Pancreas (tissue), 10 donors: ENCODE measurements at regions not wholly inside any gene's neighbourhood (a gene's known extent, or its start where the extent isn't known, plus 50 kb on each side); places are given as distances from the start of the nearest gene placed in this dataset.

ENCODE experiments used
- ATAC-seq, 4 donors: fragments of 200-7000 bp; cut with Tn5 transposase; one replicate each; pipeline versions ENCODE4 v1.8.0 to v1.9.1; 2020; ENCODE audit warnings: mild to moderate bottlenecking in 4 of 4, moderate library complexity in 4 of 4
- DNase-seq, 6 donors: peaks; one replicate each; pipeline ENCODE4 v3.0.0-alpha.2; 2020
- FAIRE-seq: peaks from 2 replicates; lab custom pipeline; 2012; peaks lifted over from hg19 to GRCh38; lab: Jason Lieb, UNC
- H3K27ac ChIP-seq, 4 donors: fragments of 200-600 bp; sonication (generic); 1 replicate in 3 of 4; 2 replicates in 1 of 4; pipeline versions ENCODE4 v1.5.0 to v1.8.0; 2020
- H3K27me3 ChIP-seq, 4 donors: fragments of 200-600 bp; one replicate each; pipeline ENCODE4 v1.8.0; 2021
- H3K36me3 ChIP-seq, 3 donors: fragments of 200-600 bp; sonication (generic) in 1 of 3; one replicate each; pipeline versions ENCODE4 v1.5.0 to v1.8.0; 2020 to 2021
- H3K4me1 ChIP-seq, 3 donors: fragments of 200-600 bp; one replicate each; pipeline ENCODE4 v1.8.0; 2021
- H3K4me3 ChIP-seq, 4 donors: fragments of 200-600 bp; sonication (generic) in 2 of 4; one replicate each; pipeline versions ENCODE4 v1.5.0 to v1.8.0; 2020 to 2021
- H3K9me3 ChIP-seq, 4 donors: fragments of 200-600 bp; one replicate each; pipeline ENCODE4 v1.8.0; 2021
- WGBS, 2 donors: extraction: QIAGEN DNeasy Blood & Tissue Kit; methylation state at CpG; one replicate each; pipeline ENCODE4 v1.1.7; 2013; 5-methylcytosine and 5-hydroxymethylcytosine counted together
- intact Hi-C, 3 donors: fragments of 100-400 bp; cut with DNase I; formaldehyde crosslinking; loops; one replicate each; pipeline versions ENCODE4 v1.11.1 to v1.14.2; 2022
- TF ChIP-seq, protein P1 (sequence below), 4 donors: fragments of 200-600 bp; sonication (generic) in 3 of 4; IDR thresholded peaks; one replicate each; pipeline versions ENCODE4 v1.5.0 to v1.8.0; 2021; ENCODE audit warnings: antibody characterized with exemption in 4 of 4
- donor health status: healthy with polysubstance abuse.
- donor health status: DM: no; HTN: no; CAD: no; lungs with moderate emphysema.
- donor health status: DM: no; HTN: no; CAD: no.
- donor health status: control.
- donor health status: control.
- donor health status: Bipolar disorder and iron deficiency.
- donor health status: DM: yes; HTN: yes; CAD: no.
- donor health status: DM: no; HTN: no; CAD: no.
- donor health status: DM: no; HTN: no; CAD: no.
- donor health status: DM: yes; HTN: yes; CAD: no.

DNA sequence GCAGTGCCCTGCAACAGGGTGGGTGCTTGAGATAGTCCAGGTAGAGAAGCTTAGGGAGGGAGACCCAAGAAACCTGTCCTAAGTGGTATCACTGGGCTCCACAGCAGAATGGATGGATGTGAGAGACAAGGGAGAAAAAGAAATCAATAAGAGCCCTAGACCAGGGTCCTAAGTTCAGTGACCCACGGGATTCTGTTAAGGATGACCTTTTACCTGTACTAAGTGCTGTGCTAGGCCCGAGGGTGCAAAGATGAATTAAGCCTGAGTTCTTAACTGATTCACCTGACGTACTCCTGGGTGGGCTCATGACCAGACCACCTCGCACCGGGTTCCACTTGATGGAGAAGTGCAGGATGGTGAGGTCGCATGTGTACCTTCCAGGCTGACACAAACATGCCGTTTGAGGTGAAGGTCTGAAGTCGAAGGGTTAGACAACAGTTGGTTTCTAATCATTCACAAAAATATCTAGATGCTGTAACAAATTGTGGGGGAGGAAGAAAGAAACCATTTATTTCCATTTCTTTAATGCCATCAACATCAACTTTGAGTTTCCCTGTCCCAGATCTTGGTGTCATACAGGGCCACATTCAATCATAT lies 166.5 kb downstream of the HERPUD2 start:
- FAIRE-seq = no peak
- intact Hi-C loops = no loop called here

DNA sequence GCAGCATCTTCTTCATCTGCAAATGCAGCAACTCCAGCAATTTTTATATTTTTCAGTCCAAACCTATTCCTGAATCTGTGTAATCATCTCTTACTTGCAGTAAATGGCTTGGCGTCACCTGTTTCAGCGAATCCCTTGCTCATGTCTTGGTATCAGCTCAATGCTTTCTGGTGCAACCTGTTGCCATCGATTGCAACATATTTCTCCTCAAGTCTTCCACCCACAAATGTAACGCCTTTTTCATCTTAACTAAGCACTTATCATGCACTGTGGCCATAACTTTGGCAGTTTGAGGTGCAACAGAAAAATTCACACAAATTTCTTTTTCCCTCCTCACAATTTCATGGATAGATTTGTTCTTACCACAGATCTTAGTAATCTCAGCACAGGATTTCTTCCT lies 168.3 kb downstream of the HERPUD2 start:
- no peak for FAIRE-seq
- Histone ChIP-seq H3K4me1 (no peaks in the 10 kb centered on the region), H3K27ac (no peak overlapping the region), H3K9me3 (no peaks in the 10 kb centered on the region), H3K36me3 (no peaks in the 10 kb centered on the region), H3K27me3 (no peaks in the 10 kb centered on the region), H3K4me3 (no peak overlapping the region)
- 61 to 68% methylated on average over 4 of the region's 4 CpGs for WGBS, 2 donors
- intact Hi-C loops = no loop called here
- TF ChIP-seq, protein P1, sequence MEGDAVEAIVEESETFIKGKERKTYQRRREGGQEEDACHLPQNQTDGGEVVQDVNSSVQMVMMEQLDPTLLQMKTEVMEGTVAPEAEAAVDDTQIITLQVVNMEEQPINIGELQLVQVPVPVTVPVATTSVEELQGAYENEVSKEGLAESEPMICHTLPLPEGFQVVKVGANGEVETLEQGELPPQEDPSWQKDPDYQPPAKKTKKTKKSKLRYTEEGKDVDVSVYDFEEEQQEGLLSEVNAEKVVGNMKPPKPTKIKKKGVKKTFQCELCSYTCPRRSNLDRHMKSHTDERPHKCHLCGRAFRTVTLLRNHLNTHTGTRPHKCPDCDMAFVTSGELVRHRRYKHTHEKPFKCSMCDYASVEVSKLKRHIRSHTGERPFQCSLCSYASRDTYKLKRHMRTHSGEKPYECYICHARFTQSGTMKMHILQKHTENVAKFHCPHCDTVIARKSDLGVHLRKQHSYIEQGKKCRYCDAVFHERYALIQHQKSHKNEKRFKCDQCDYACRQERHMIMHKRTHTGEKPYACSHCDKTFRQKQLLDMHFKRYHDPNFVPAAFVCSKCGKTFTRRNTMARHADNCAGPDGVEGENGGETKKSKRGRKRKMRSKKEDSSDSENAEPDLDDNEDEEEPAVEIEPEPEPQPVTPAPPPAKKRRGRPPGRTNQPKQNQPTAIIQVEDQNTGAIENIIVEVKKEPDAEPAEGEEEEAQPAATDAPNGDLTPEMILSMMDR (IDR thresholded peaks at IDR 0.05) = no peak
- no peak for ATAC-seq
- DNase-seq = no peak

More for the DNA sequence above, 166.5 kb downstream of the HERPUD2 start:
- no peak overlapping the region for H3K27ac ChIP-seq
- no peaks in the 10 kb centered on the region for H3K36me3 ChIP-seq
- TF ChIP-seq, protein P1 (IDR thresholded peaks at IDR 0.05) = no peak
- DNase-seq = no peak
- 68 to 75% methylated on average over 8 of the region's 8 CpGs for WGBS, 2 donors
- no peak overlapping the region for H3K4me3 ChIP-seq
- H3K27me3 ChIP-seq = no peaks in the 10 kb centered on the region
- H3K4me1 ChIP-seq = no peaks in the 10 kb centered on the region
- H3K9me3 ChIP-seq = no peaks in the 10 kb centered on the region
- ATAC-seq = no peak

DNA sequence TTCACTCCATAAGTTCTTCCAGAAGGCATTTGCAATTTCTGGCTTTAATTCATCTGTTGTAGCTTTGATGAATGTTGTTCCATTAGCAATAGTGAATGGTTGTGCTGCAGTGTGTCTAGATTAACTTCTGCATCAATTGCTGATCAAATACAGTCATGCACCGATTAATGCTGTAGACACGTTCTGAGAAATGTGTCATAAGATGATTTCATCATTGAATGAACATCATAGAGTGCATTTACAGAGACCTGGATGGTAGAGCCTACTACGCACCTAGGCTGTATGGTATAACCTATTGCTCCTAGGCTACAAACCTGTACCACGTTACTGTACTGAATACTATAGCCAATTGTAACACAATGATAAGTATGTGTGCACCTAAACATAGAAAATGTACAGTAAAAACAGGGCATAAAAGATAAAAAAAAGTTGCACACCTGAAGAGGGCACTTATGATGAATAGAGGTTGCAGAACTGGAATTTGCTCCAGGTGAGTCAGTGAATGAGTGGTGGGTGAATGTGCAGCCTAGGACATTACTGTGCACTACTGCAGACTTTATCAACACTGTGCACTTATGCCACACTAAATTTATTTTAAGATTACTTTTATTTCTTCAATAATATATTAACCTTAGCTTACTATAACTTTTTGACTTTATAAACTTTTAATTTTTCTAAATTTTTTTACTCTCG lies 170.7 kb downstream of the HERPUD2 start:
- H3K9me3 ChIP-seq = no peaks in the 10 kb centered on the region
- TF ChIP-seq, protein P1 (IDR thresholded peaks at IDR 0.05) = no peak
- DNase-seq = no peak
- intact Hi-C loops = no loop called here
- no peak overlapping the region for H3K27ac ChIP-seq
- no peaks in the 10 kb centered on the region for H3K4me1 ChIP-seq
- ATAC-seq = no peak
- H3K4me3 ChIP-seq = no peak overlapping the region
- no peaks in the 10 kb centered on the region for H3K36me3 ChIP-seq
- H3K27me3 ChIP-seq = no peaks in the 10 kb centered on the region
- WGBS, 2 donors = 71 to 72% methylated on average over 5 of the region's 5 CpGs
- FAIRE-seq = no peak

DNA sequence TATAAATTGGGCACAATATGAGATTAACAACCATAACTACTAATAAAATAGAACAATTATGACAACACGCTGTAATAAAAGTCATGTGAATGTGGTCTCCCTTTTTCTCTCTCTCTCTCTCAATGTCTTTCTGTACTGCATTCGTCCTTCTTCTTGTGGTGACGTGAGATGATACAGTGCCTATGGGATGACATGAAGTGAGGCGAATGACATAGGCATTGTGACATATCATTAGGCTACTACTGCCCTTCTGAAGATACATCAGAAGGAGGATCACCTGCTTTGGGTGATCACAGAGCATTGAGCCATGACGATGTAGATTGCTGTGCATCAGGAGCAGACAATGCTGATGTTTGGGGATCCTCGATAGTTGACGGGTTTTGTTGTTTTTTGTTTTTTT lies 171.6 kb downstream of the HERPUD2 start:
- Histone ChIP-seq H3K4me3 (no peak overlapping the region), H3K9me3 (no peaks in the 10 kb centered on the region), H3K36me3 (no peaks in the 10 kb centered on the region), H3K27me3 (no peaks in the 10 kb centered on the region), H3K4me1 (no peaks in the 10 kb centered on the region), H3K27ac (no peak overlapping the region)
- DNase-seq = no peak
- no peak for FAIRE-seq
- TF ChIP-seq, protein P1 (IDR thresholded peaks at IDR 0.05) = no peak
- no peak for ATAC-seq
- 60 to 72% methylated on average over 7 of the region's 7 CpGs for whole genome bisulfite sequencing, 2 donors
- intact Hi-C loops = no loop called here

DNA sequence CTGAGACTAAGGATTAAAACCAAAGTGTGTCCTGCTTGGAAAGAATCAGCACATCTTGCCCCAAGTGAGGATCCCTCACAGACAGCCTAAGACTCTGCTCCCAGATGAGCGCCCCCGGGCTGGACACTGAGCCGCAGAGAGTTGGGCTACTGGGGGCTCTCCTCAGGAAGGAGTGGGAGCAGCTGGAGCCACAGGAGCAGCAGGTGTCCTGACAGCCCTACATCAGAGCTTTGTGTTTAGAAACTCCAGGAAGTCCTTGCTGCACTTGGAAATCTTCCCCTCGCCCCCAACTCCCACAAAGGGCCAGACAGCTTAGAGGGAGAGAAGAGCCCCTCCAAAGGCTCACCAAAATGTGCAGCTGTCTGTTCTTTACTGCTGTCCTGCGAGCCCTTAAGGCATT lies 172.2 kb downstream of the HERPUD2 start:
- no peak for ATAC-seq
- H3K4me1 ChIP-seq = no peaks in the 10 kb centered on the region
- intact Hi-C loops = no loop called here
- no peaks in the 10 kb centered on the region for H3K27me3 ChIP-seq
- TF ChIP-seq, protein P1 (IDR thresholded peaks at IDR 0.05) = no peak
- DNase-seq = no peak
- H3K27ac ChIP-seq = no peak overlapping the region
- no peak overlapping the region for H3K4me3 ChIP-seq
- no peaks in the 10 kb centered on the region for H3K9me3 ChIP-seq
- WGBS, 2 donors = 23 to 25% methylated on average over 5 of the region's 5 CpGs
- H3K36me3 ChIP-seq = no peaks in the 10 kb centered on the region
- no peak for FAIRE-seq
